HT-29 (cell line): ENCODE measurements at regions not wholly inside any gene's neighbourhood (a gene's known extent, or its start where the extent isn't known, plus 50 kb on each side); places are given as distances from the start of the nearest gene placed in this dataset.

Experiments
- DNase-seq: peaks from one replicate; pipeline ENCODE4 v3.0.0-alpha.2; 2015; ENCODE audit warnings: low spot score

DNA sequence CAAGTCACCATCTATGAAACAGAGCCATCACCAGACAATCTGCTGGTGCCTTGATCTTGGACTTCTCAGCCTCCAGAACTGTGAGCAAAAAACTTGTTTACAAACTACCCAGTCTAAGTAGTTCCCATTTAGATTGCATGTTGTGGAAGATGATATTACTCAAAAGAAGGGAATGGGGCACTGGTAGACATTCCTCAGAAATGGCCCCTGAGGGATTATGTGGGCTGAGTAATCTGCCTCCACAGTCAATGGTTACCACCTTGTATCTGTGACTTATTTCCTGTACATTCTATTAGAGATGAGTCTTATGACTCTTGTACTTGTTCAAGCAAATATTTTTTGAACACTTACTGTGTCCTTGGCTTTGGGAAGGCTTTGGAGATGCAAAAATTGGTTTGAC lies 160.4 kb downstream of the NUP35 start:
- no peak for DNase-seq

DNA sequence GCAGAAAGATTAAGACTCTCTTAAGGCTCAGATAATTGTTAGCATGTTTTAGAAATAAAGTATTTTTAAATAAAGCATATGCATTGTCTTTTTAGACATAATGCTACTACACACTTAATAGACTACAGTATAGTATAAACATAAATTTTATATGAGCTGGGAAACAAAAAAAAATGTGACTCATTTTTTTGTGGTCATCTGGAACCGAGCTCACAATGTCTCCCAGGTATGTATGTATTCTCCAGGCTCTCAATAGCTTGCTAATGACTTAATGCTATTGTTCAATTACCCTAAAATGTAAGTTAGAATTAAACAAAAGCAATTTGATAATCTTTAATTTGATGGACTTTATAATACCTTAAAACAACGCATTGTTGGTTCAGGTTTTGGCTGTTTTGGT lies 167.2 kb downstream of the NUP35 start:
- no peak for DNase-seq

DNA sequence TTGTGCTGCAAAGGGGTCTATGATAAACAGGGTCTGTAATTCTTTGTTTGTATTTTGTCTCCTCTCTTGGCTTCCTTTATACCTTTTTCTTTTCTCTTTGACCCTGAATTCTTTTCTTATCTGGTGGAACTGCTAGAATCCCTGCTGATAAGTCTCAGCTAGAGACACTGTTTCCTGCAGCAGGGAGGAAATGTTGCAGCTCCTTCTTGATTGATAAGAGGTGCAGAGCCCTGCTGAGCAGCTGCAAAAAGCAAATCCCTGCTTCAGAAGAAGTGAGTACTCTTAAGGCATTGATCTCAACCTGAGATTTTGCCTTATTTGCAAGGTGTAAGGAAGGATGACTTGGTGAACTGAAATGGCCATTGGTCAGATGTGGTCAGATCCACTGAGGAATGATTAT lies 167.8 kb downstream of the NUP35 start:
- no peak for DNase-seq

GRCh38 chr2:183339311-183339710 lies 215.1 kb downstream of the NUP35 start:
- no peak for DNase-seq

- DNase-seq, result no peak
Observed at GRCh38 chr2:183341057-183341456, 216.8 kb downstream of the NUP35 start.

DNA sequence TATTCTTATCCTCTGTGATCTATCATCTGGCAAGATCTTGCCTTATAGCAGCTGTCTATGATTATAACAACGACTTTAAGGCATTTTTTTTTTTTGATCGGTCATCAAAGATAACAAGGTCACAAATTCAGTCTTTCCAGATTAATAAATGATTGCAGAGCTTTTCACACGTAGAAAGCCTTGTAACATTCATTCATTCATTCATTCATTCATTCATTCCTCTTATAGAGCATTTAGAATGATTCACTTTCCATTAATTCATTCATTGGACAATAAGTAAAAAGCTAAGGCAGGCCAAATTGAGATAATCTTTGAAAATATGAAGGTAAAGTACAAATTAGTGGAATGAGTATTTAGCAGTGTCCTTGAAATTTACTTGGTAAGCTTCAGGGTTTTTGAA lies 223.7 kb downstream of the NUP35 start:
- no peak for DNase-seq

GRCh38 chr2:183348492-183348891 lies 224.2 kb downstream of the NUP35 start:
- no peak for DNase-seq

DNA sequence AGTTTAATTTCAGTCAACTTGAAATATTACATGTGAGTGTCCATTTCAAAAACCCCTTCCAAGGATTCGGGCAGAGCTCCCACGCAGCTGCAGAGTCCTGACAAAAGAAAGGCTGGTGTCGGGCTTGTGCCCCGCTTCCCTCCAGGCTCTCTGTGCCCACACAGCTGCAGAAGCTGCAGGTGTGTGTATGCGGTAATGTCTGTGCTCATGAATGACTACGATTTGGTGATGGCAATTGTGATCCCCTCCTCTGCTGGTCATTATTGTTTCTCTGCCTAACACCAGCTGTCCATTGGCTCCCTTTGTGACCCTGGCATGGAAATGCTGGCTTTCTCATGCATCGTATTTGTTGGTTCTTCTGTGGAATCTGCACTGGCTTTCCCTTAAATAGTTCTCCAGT lies 224.8 kb downstream of the NUP35 start:
- no peak for DNase-seq

DNA sequence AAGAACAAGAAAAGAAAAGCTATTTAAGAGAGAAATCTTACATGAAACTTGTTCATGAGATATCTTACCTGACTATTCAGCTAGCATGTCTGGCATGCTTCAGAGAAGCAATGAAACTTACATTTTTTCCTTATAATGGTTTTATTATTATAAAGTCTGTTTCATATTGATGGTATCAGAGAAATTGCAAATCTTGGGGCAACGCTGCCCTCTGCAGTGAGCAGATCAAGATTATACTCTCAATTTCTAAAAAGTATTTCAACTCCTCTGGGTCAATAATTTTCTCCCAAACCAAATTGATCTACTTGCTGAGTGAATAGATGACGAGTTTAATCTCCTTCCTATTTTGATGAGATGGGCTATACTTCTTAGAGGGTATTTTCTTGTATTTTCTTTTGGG lies 235.6 kb downstream of the NUP35 start:
- DNase-seq, result peak; percentile 21

- DNase-seq, result no peak
Observed at GRCh38 chr2:183371545-183371944, 247.3 kb downstream of the NUP35 start.

DNA sequence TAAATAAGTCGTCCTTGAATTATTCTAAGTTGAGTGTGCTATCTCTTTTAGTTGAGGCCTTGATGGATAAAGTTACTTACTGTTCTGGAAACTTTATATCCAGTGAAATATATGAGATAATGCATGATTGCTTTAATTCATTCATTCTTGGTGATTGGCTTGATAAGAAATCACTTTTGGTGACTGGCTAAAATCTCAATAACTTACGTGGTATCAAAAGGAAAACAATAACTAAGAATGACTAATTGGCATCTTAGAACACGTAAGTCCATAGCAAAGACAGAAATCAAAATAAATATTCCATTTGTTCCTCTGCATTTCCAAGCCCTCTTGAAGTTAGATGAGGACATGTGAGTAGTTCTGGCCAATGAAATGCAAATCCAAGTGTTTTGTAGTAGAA lies 251.6 kb downstream of the NUP35 start:
- DNase-seq, result no peak

GRCh38 chr2:183383854-183384253 lies 259.6 kb downstream of the NUP35 start:
- DNase-seq, result no peak

DNA sequence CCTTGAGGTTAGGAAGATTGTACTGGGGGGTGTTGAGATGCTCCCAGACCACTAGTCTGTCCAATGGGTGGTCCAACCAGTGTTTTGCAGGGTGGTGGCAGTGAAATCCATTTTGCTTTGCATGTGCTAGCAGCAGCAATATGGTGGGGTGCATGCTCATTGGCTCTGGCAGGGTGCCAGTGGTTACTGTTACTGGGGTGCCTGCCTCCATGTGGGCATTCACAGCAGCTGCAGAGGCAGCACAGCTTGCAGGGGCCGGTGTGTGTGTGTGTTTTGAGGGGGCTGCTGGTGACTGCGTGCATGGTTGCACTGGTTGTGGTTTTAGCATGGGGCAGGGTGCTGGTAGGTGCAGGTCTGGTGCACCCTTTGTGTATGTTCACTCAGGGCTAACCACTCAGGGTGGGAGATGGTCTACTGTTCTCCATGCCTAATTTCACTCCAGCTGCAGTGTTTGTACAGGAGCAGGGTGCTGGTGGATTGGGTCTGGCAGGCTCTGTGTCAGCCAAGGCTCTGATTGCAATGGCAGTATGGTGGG lies 265.4 kb downstream of the NUP35 start:
- no peak for DNase-seq

DNA sequence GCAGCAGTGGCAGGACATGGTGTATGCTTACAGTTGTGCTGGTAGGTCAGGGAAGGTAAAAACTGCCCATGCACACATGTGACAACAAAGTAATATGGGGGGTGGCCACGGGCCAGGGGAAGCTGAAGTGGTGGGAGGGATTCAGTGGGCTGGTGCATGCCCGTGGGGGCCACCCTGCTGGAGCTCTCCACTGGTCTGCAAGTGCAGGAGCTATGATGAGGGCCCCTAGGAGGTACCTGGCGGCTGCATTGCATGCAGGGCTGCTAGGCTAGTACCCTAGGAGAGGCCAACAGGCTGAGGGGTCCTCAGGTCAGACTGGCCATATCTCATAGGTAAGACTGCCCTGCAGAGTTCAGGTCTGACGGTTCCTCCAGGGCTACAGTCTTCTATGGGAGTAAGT lies 265.9 kb downstream of the NUP35 start:
- no peak for DNase-seq

DNA sequence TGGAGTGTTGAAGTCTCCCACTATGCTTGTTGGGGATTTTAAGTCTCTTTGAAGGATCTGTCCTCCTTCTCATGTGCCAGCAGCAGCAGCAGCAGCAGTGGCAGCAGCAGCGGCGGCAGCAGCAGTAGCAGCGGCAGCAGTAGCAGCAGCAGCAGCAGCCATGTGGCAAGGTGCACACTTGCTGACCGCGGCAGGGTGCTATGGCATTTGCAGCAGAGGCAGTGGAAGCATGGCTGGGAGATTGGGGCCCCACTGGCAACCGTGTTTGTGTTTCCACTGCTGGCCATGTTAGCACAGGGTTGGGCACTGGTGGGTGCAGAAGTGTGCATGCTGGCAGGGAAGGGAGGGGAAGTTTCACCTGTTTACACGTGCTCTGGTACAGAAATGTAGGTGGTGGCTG lies 280.1 kb downstream of the NUP35 start:
- no peak for DNase-seq

DNA sequence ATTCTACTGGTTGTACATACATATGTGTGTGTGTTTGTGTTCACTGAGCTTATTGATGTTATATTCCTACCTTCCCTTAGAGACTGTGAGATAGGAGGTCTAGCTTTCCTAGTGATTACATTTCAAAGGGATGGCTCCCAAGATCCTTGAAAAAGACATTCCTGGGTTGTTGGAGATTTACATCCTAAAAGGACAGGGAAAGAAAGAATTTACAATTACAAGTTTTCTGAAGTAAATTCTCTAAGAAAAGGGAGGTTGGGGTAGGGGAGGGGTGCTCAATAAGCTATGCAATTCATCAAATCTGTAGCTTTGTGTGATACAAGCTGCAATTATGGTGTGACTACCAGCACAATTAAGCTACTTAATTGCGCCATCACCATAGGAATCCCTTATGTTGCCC lies 284.3 kb downstream of the NUP35 start:
- no peak for DNase-seq

- no peak for DNase-seq
Observed at GRCh38 chr2:183409662-183410061, 285.4 kb downstream of the NUP35 start.

DNA sequence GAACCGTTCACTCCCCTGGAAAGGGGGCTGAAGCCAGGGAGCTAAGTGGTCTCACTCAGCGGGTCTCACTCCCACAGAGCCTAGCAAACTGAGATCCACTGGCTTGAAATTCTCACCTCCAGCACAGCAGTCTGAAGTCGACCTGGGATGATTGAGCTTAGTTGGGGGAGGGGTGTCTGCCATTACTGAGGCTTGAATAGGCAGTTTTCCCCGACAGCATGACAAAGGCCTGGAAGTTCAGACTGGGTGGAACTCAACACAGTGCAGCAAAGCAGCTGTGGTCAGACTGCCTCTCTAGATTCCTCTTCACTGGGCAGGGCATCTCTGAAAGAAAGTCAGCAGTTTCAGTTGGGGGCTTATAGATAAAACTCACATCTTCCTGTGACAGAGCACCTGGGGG lies 292.5 kb downstream of the NUP35 start:
- DNase-seq, result no peak

DNA sequence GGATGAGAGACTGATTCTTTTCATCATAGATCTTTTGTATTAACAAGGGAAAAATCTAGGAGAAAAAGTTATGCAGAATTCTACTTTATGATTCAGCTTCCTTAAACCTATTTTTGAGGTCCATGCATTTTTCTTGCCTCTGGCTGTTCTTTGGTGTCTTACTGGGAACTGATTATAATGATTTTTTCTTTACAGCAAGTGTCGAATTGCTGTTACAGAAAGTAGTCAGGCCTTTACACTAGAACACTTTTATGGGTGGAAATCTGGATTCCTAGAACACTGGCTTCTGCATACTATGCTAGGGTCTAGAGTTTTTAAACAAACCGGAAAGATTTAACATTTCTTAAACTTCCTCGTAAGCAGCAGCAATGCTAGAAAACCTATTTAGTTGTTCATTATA lies 302.6 kb downstream of the NUP35 start:
- DNase-seq, result no peak

GRCh38 chr2:183427558-183427957 lies 303.3 kb downstream of the NUP35 start:
- no peak for DNase-seq

DNA sequence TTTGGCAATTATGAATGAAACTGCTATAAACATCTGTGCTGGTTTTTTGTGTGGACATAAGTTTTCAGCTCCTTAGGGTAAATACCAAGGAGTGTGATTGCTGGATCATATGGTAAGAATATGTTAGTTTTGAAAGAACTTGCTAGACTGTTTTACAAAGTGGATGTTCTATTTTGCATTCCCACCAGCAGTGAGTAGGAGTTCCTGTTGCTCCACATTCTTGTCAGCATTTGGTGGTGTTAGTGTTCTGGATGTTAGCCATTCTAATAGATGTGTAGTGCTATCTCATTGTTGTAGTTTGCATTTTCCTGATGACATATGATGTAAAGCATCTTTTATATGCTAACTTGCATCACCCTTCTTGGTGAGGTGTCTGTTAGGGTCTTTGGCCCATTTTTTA lies 304.6 kb downstream of the NUP35 start:
- no peak for DNase-seq

GRCh38 chr2:183438541-183438940 lies 314.3 kb downstream of the NUP35 start:
- no peak for DNase-seq

- DNase-seq, result no peak
Observed at GRCh38 chr2:183455056-183455455, 330.8 kb downstream of the NUP35 start.

DNA sequence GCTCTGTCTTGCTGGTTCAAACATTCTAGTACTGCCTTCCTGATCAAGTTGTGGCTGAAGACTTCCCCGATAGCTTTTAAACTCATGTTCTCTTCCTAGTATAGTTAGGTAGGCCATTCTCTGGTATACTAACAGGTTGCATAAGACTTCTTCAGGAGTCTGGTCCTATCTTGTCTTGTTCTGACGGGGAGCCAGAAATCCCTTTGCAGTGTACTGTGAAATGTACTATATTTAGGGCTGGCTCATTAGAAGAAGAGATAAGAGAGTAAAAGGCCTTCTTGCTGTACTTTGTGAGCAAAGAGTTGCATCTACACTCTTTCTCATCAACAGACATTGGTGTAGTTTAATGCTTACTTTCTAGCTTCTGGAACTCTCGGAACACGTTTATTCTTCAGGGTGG lies 331.9 kb downstream of the NUP35 start:
- no peak for DNase-seq

DNA sequence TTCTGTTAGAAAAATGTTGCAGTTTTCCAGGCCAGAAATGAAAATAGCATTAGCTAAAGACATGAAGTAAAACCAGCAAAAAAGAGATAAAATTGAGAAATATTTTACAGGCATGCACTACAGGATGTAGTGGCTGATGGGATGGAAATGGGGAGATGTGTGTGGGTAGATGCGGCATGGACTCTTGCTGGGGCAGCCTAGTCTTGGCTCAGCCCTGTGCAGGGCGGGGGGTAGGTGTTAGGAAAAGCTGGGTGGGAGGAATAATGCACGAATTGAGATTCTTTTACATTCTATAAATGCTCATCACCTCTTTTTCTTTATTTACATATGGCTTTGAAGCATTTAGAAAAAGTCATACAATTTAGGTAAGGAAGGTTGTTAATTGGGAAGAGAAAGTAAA lies 334.2 kb downstream of the NUP35 start:
- DNase-seq, result no peak
